Thyroid gland (tissue), 4 donors: ENCODE measurements at regions not wholly inside any gene's neighbourhood (a gene's known extent, or its start where the extent isn't known, plus 50 kb on each side); places are given as distances from the start of the nearest gene placed in this dataset.

Experiments used
- DNase-seq, 2 donors: peaks; one replicate each; pipeline ENCODE4 v3.0.0-alpha.2; 2019
- H3K27ac ChIP-seq, 3 donors: fragments of 200-600 bp; sonication (generic); 1 replicate in 2 of 3; 2 replicates in 1 of 3; pipeline ENCODE4 v1.5.1; 2016 to 2019; ENCODE audit warnings: mild to moderate bottlenecking in 1 of 3, moderate library complexity in 1 of 3
- H3K27me3 ChIP-seq: fragments of 200-600 bp; sonication (generic); one replicate; pipeline ENCODE4 v1.5.1; 2019
- H3K36me3 ChIP-seq, 2 donors: fragments of 200-600 bp; sonication (generic); one replicate each; pipeline ENCODE4 v1.5.1; 2016 to 2019
- H3K4me1 ChIP-seq, 2 donors: fragments of 200-600 bp; sonication (generic); one replicate each; pipeline ENCODE4 v1.5.1; 2017 to 2019
- H3K4me3 ChIP-seq, 3 donors: fragments of 200-600 bp; sonication (generic); replicated peaks in 1 of 3; 1 replicate in 2 of 3; 2 replicates in 1 of 3; pipeline ENCODE4 v1.5.1; 2016; ENCODE audit warnings: mild to moderate bottlenecking in 1 of 3
- H3K9me3 ChIP-seq: fragments of 200-600 bp; sonication (generic); one replicate; pipeline ENCODE4 v1.5.1; 2017
- POLR2A ChIP-seq, 2 donors: fragments of 450-650 bp; IDR thresholded peaks; one replicate each; pipeline ENCODE4 v1.6.1; 2017; ENCODE audit warnings: antibody characterized with exemption in 2 of 2, mild to moderate bottlenecking in 2 of 2, moderate library complexity in 1 of 2
- WGBS, 2 donors: methylation state at CpG; one replicate each; pipeline ENCODE4 v1.1.5; 2017; 5-methylcytosine and 5-hydroxymethylcytosine counted together
- intact Hi-C: fragments of 100-400 bp; cut with DNase I; formaldehyde crosslinking; loops from one replicate; pipeline ENCODE4 v1.15.1; 2023
- TF ChIP-seq, protein P1 (sequence below), 6 experiments: fragments of 200-600 bp in 3 of 6; fragments of 450-650 bp in 3 of 6; sonication (generic) in 3 of 6; IDR thresholded peaks; one replicate each; pipeline ENCODE4 v1.5.1; 2016 to 2019; ENCODE audit warnings: antibody characterized with exemption in 6 of 6, mild to moderate bottlenecking in 2 of 6, inconsistent platforms in 1 of 6, moderate library complexity in 1 of 6

- intact Hi-C loops: no loop called here
- Histone ChIP-seq H3K4me1 (no peaks in the 10 kb centered on the region), H3K27ac (no peak overlapping the region), H3K36me3 (no peaks in the 10 kb centered on the region), H3K27me3 (no peaks in the 10 kb centered on the region), H3K9me3 (no peaks in the 10 kb centered on the region), H3K4me3 (no peak overlapping the region)
- WGBS, 2 donors: 73 to 77% methylated on average over 8 to 11 of the region's 11 CpGs
- TF ChIP-seq, protein P1, sequence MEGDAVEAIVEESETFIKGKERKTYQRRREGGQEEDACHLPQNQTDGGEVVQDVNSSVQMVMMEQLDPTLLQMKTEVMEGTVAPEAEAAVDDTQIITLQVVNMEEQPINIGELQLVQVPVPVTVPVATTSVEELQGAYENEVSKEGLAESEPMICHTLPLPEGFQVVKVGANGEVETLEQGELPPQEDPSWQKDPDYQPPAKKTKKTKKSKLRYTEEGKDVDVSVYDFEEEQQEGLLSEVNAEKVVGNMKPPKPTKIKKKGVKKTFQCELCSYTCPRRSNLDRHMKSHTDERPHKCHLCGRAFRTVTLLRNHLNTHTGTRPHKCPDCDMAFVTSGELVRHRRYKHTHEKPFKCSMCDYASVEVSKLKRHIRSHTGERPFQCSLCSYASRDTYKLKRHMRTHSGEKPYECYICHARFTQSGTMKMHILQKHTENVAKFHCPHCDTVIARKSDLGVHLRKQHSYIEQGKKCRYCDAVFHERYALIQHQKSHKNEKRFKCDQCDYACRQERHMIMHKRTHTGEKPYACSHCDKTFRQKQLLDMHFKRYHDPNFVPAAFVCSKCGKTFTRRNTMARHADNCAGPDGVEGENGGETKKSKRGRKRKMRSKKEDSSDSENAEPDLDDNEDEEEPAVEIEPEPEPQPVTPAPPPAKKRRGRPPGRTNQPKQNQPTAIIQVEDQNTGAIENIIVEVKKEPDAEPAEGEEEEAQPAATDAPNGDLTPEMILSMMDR (IDR thresholded peaks at IDR 0.05): no peak
- TF ChIP-seq POLR2A (IDR thresholded peaks at IDR 0.05): no peak
- DNase-seq: no peak
Observed at GRCh38 chr20:63115651-63116411, 100.1 kb downstream of the YTHDF1 start.

- TF ChIP-seq POLR2A (IDR thresholded peaks at IDR 0.05): no peak
- TF ChIP-seq, protein P1 (IDR thresholded peaks at IDR 0.05): no peak
- intact Hi-C loops: no loop called here
- no peak overlapping the region for H3K27ac ChIP-seq
- no peaks in the 10 kb centered on the region for H3K36me3 ChIP-seq
- WGBS, 2 donors: 55 to 66% methylated on average over 16 of the region's 16 CpGs
- H3K9me3 ChIP-seq: no peaks in the 10 kb centered on the region
- no peak for DNase-seq
- no peaks in the 10 kb centered on the region for H3K27me3 ChIP-seq
- H3K4me3 ChIP-seq: no peak overlapping the region
- H3K4me1 ChIP-seq: no peaks in the 10 kb centered on the region
Observed at GRCh38 chr20:63114693-63115311, 101.1 kb downstream of the YTHDF1 start.

DNA sequence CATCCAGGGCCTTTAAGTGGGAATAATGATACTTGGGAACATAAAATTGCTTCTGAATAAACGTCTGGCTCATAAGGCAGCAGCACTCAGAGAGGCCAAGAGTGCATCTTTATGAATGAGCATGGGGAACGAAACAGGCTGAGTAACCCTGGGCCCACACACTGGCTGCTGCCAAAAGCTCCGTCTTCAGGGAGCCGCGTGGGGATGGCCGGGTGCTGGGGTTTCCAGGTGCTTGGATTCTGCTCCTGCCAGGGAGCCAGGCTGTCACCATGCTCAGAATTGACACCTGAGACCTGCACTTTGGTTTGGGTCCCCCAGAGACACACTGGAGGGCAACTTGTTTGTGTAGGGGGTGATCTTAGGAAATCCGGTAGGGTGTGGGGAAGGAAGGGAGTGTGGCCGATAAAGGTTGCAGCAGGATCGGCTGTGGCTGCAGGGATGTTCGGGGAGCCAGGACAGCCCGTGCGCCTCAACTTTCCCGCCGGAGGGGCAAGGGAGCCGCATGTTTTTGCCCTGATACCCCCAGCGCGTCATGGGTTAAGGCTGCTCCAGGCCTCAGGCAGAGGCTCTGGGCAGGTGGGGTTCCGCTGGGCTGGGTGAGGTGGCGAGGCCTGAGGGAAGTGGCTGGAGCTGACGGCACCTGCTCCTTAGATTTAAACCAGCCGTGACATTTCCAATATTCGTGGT is 101.8 kb downstream of the YTHDF1 start:
- Histone ChIP-seq H3K9me3 (no peaks in the 10 kb centered on the region), H3K36me3 (no peaks in the 10 kb centered on the region), H3K27ac (no peak overlapping the region), H3K27me3 (no peaks in the 10 kb centered on the region), H3K4me3 (no peak overlapping the region), H3K4me1 (no peaks in the 10 kb centered on the region)
- 61 to 62% methylated on average over 19 to 20 of the region's 22 CpGs for WGBS, 2 donors
- TF ChIP-seq POLR2A (IDR thresholded peaks at IDR 0.05): no peak
- TF ChIP-seq, protein P1 (IDR thresholded peaks at IDR 0.05): no peak
- no peak for DNase-seq
- intact Hi-C loops: no loop called here

- Histone ChIP-seq H3K27ac (no peak overlapping the region), H3K36me3 (no peaks in the 10 kb centered on the region), H3K9me3 (no peaks in the 10 kb centered on the region), H3K4me1 (no peaks in the 10 kb centered on the region), H3K27me3 (no peaks in the 10 kb centered on the region), H3K4me3 (no peak overlapping the region)
- TF ChIP-seq, protein P1 (IDR thresholded peaks at IDR 0.05): no peak
- no peak for TF ChIP-seq POLR2A (IDR thresholded peaks at IDR 0.05)
- DNase-seq: no peak
- WGBS, 2 donors: 68 to 71% methylated on average over 9 to 10 of the region's 10 CpGs
- intact Hi-C loops: no loop called here
Observed at GRCh38 chr20:63112491-63113219, 103.3 kb downstream of the YTHDF1 start.
